ENCODE measurements at regions not wholly inside any gene's neighbourhood (a gene's known extent, or its start where the extent isn't known, plus 50 kb on each side); places are given as distances from the start of the nearest gene placed in this dataset.

DNA sequence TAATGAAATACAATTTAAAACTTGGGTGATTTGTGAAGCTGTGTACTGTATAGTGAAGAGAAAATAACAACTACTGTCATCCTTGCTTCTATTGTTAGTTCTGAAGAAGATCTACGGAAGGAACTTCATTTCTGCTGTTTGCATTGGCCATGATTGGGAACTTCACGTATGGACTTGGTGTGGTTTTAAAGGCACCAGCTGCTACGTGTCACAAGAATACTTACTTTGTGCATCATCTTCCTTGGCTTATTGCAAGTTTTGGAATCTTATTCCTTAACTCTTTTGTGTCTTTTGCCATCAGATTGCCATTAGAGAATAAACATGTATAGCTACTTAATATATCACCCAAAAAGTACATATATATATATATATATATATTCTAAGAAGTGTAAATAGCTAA lies 75.0 kb upstream of the VEPH1 start:
- DNase-seq (ENCODE audit: low read depth) = no peak
- no peak overlapping the region for H3K4me3 ChIP-seq (ENCODE audit: low read length)
- TF ChIP-seq, protein P1, sequence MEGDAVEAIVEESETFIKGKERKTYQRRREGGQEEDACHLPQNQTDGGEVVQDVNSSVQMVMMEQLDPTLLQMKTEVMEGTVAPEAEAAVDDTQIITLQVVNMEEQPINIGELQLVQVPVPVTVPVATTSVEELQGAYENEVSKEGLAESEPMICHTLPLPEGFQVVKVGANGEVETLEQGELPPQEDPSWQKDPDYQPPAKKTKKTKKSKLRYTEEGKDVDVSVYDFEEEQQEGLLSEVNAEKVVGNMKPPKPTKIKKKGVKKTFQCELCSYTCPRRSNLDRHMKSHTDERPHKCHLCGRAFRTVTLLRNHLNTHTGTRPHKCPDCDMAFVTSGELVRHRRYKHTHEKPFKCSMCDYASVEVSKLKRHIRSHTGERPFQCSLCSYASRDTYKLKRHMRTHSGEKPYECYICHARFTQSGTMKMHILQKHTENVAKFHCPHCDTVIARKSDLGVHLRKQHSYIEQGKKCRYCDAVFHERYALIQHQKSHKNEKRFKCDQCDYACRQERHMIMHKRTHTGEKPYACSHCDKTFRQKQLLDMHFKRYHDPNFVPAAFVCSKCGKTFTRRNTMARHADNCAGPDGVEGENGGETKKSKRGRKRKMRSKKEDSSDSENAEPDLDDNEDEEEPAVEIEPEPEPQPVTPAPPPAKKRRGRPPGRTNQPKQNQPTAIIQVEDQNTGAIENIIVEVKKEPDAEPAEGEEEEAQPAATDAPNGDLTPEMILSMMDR (IDR thresholded peaks at IDR 0.05; ENCODE audit: insufficient read depth, low read depth, low read length, missing control alignments) = no peak

DNA sequence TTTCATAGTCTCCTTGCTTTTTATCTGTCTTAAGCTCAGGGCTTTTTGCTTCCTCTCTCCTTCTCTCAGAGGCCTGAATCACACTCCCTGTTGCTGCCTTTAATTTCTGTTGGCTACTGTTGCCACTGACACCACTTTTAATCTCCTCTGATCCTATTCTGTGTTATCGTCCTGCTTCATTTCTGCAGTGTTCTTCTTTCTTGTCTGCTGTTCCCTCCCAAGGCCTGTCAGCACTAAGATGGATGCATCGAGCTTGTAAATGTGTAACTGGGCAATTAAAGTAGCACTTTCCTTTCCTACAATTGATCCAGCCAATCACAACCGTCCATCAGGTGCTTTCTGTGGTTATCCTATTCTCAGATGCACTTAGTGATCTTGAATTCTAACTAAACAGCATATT lies 71.3 kb upstream of the VEPH1 start:
- no peak overlapping the region for H3K4me3 ChIP-seq (ENCODE audit: low read length)
- DNase-seq (ENCODE audit: low read depth) = no peak
- TF ChIP-seq, protein P1 (IDR thresholded peaks at IDR 0.05; ENCODE audit: insufficient read depth, low read depth, low read length, missing control alignments) = no peak

DNA sequence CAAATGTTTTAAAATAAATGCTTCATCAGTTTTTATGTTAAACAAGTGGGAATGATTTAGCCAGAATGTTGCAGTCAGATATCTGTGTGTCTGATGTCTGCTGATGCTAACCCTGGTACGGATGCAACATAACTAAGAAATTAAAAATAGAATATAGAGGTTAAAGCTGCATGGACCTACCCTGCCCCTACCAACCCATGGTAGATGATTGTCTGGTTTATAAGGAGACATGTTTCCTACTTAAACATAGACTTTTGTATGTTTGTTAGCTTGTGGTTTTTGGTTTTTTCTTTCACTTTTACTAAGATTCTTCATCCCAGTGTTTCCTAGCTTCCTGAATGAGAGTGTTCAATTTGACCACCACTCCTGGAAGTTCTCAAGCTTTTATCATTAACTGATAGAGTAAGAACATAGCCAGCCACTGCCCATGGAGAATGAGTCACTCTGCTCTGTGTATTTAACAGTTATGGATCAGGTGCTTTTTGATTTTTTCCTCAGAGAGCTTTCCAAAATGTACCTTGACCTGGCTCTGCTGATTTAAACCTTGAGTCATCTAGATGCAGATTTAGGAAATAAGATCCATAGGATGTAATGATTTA lies 70.7 kb upstream of the VEPH1 start:
- H3K4me3 ChIP-seq (ENCODE audit: low read length) = no peak overlapping the region
- DNase-seq (ENCODE audit: low read depth) = no peak
- TF ChIP-seq, protein P1 (IDR thresholded peaks at IDR 0.05; ENCODE audit: insufficient read depth, low read depth, low read length, missing control alignments) = no peak

DNA sequence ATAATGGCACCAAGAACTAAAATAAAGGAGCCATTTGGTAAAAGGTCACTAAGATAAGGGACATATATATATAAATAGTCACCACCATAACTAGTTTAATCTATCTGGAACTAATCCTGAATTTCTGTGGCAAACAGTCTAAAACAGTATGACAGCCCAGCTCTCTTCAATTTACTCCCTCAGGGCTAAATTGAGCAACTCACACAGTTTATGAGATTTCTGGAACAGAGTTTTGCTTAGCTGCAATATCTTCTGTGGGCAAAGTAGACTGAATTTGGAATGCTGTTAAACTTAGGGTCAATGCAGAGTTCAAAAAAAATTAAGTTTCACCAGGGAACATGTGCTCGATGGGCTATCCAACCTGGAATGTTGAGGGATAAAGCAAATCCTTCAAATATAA lies 70.1 kb upstream of the VEPH1 start:
- TF ChIP-seq, protein P1 (IDR thresholded peaks at IDR 0.05; ENCODE audit: insufficient read depth, low read depth, low read length, missing control alignments) = no peak
- no peak overlapping the region for H3K4me3 ChIP-seq (ENCODE audit: low read length)
- DNase-seq (ENCODE audit: low read depth) = no peak

DNA sequence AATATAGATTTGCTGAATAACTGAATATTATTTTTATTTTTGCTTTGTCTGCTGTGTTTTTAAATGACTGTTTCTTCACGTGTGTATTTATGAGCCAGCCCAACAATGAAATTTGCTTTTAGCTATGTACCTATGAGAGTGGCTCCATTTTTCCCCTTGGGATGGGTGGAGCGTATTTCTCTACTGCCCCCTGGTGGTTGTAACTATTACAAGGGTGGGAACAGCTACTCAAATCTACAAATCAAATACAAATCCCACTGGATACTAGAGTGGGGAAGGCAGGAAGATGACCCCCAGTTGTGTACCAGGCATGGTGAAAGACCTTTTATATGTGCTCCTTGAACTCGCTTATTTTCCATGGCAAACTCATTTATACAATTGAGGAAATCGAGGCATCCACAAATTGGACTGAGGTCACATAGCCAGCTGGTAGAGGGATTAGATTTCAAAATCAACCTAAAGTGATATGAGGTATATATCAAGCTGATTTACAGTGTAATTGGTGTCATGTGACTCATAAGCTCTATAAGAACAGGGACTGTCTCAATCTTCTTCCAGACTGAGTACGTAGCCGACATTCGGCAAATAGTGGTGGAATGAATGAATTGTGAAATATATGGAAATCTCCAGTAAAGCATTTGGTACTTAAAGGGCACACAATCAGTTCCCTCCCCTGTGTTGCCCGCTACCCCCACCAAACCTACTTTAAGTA lies 69.5 kb upstream of the VEPH1 start:
- DNase-seq (ENCODE audit: low read depth) = peak; percentile 68
- TF ChIP-seq, protein P1 (IDR thresholded peaks at IDR 0.05; ENCODE audit: insufficient read depth, low read depth, low read length, missing control alignments) = peak; percentile 86
- H3K4me3 ChIP-seq (ENCODE audit: low read length) = no peak overlapping the region

DNA sequence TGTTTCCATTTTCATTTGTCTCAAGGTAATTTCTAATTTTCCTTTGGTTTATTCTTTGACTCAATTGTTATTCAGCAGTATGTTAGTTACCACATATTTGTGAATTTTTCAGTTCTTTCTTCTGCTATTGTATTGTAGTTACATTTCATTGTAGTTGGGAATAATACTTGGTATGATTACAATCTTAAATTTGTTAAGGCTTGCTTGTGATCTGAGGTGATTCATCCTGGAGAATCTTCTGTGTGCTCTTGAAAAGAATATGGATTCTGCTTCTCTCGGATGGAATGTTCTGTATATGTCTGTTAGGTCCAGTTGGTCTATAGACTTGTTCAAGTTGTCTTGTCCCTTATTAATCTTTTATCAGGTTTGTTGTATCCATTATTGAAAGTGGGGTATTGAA lies 63.4 kb upstream of the VEPH1 start:
- TF ChIP-seq, protein P1 (IDR thresholded peaks at IDR 0.05; ENCODE audit: insufficient read depth, low read depth, low read length, missing control alignments) = no peak
- DNase-seq (ENCODE audit: low read depth) = peak; percentile 15
- no peak overlapping the region for H3K4me3 ChIP-seq (ENCODE audit: low read length)

DNA sequence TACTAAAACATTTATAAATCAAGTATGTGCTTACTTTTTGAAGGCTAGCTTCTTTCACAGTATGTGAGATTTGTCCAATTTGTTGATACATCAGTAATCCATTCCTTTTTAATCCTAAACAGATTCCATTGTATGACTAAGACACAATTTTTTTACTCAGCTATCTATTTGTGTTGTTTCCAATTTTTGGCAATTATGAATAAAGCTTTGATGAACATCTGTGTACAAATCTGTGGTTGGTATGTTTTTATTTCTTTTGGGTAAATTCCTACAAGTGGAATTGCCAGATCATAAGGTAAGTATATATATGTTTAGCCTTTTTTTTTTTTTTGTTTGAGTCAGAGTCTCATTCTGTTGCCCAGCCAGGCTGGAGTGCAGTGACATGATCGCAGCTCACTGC lies 56.2 kb upstream of the VEPH1 start:
- no peak overlapping the region for H3K4me3 ChIP-seq (ENCODE audit: low read length)
- TF ChIP-seq, protein P1 (IDR thresholded peaks at IDR 0.05; ENCODE audit: insufficient read depth, low read depth, low read length, missing control alignments) = no peak
- no peak for DNase-seq (ENCODE audit: low read depth)

Measured in epithelial cell of esophagus (primary cell).